Cardiac muscle cell (in vitro differentiated cells and primary cell): ENCODE measurements at regions not wholly inside any gene's neighbourhood (a gene's known extent, or its start where the extent isn't known, plus 50 kb on each side); places are given as distances from the start of the nearest gene placed in this dataset.

Experiments used
- DNase-seq, 2 donors: peaks; one replicate each; pipeline versions ENCODE4 v3.0.0 to v3.0.0-alpha.2; 2010 to 2017; ENCODE audit warnings: low read depth in 1 of 2, low spot score in 1 of 2
- H3K27ac ChIP-seq: fragments of 200-600 bp; sonication (generic); 2 replicates; pipeline ENCODE4 v1.5.1; 2016
- H3K27me3 ChIP-seq: fragments of 200-600 bp; sonication (generic); 2 replicates; pipeline ENCODE4 v1.6.0; 2016; ENCODE audit warnings: control low read depth
- H3K36me3 ChIP-seq: fragments of 200-600 bp; sonication (generic); 2 replicates; pipeline ENCODE4 v1.5.1; 2016; ENCODE audit warnings: control low read depth
- H3K4me1 ChIP-seq: fragments of 200-600 bp; sonication (generic); 2 replicates; pipeline ENCODE4 v1.8.1; 2017; ENCODE audit warnings: low read depth, mild to moderate bottlenecking, mixed run types
- H3K4me3 ChIP-seq: fragments of 200-600 bp; sonication (generic); 2 replicates; pipeline ENCODE4 v1.5.1; 2016; ENCODE audit warnings: mild to moderate bottlenecking
- H3K9me3 ChIP-seq: fragments of 200-600 bp; sonication (generic); 2 replicates; pipeline ENCODE4 v1.5.1; 2017; ENCODE audit warnings: low read depth, mild to moderate bottlenecking, control low read depth
- CTCF ChIP-seq: IDR thresholded peaks from 2 replicates; pipeline ENCODE4 v1.5.1; 2012; ENCODE audit warnings: low read depth, mild to moderate bottlenecking, low read length

GRCh38 chr5:175383350-175383749 lies 60.6 kb downstream of the DRD1 start:
- no peaks in the 10 kb centered on the region for H3K9me3 ChIP-seq
- no peak overlapping the region for H3K27ac ChIP-seq
- no peak overlapping the region for H3K4me3 ChIP-seq
- H3K4me1 ChIP-seq: peaks cover 4% of the 10 kb centered on the region
- DNase-seq: no peak
- no peak for TF ChIP-seq CTCF
- no peaks in the 10 kb centered on the region for H3K27me3 ChIP-seq
- no peaks in the 10 kb centered on the region for H3K36me3 ChIP-seq

GRCh38 chr5:175382171-175382570 lies 61.8 kb downstream of the DRD1 start:
- H3K27ac ChIP-seq: no peak overlapping the region

DNA sequence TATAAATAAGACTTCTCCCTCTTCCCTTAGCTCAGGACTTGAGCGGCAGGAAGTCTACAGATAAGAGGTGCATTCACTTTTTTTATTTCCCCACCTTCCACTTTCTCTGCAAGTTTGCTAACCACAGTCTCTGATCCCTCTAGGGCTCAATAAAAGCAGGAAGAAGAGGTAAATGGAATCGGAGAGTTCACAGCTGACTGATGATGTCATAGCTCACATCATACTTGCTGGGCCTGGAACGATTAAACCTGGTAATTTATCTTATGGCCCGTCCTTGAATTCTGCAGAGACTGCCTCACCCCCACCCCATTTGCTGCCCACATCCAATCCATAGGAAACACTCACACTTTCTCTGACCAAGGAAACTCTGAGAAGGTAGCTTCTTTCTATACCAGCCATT lies 62.9 kb downstream of the DRD1 start:
- TF ChIP-seq CTCF: no peak
- peaks cover 7% of the 10 kb centered on the region for H3K4me1 ChIP-seq
- H3K27me3 ChIP-seq: no peaks in the 10 kb centered on the region
- H3K4me3 ChIP-seq: no peak overlapping the region
- no peaks in the 10 kb centered on the region for H3K36me3 ChIP-seq
- no peak for DNase-seq
- H3K27ac ChIP-seq: no peak overlapping the region
- H3K9me3 ChIP-seq: no peaks in the 10 kb centered on the region

More at GRCh38 chr5:175382171-175382570, 61.8 kb downstream of the DRD1 start:
- H3K27me3 ChIP-seq: no peaks in the 10 kb centered on the region
- H3K4me3 ChIP-seq: no peak overlapping the region
- TF ChIP-seq CTCF: no peak
- DNase-seq: no peak
- no peaks in the 10 kb centered on the region for H3K9me3 ChIP-seq
- peaks cover 2% of the 10 kb centered on the region for H3K4me1 ChIP-seq
- no peaks in the 10 kb centered on the region for H3K36me3 ChIP-seq

DNA sequence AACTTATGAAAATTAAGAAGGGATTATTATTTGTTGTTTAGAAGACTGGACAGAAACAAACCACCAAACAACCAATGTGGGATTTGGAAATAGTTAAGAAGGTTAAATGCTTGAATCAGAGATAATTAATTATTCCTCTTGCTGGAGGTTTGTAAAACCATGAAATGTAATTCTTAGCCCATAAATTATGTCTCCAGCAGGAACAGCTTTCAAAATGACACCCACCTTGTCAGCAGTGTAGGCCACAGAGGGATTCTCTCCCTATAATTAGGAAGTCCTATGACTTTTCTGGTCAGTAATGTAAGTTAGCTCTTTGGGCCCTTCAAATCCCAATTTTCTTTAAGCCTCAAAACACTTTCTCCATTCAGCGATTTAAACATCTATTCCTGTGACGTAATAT lies 63.3 kb downstream of the DRD1 start:
- Histone ChIP-seq H3K4me1 (peaks cover 11% of the 10 kb centered on the region), H3K4me3 (no peak overlapping the region), H3K36me3 (no peaks in the 10 kb centered on the region), H3K27ac (no peak overlapping the region), H3K9me3 (no peaks in the 10 kb centered on the region), H3K27me3 (no peaks in the 10 kb centered on the region)
- no peak for DNase-seq
- no peak for TF ChIP-seq CTCF

GRCh38 chr5:175379867-175380266 lies 64.1 kb downstream of the DRD1 start:
- no peaks in the 10 kb centered on the region for H3K36me3 ChIP-seq
- TF ChIP-seq CTCF: no peak

More at GRCh38 chr5:175379867-175380266, 64.1 kb downstream of the DRD1 start:
- no peak overlapping the region for H3K27ac ChIP-seq
- no peaks in the 10 kb centered on the region for H3K9me3 ChIP-seq
- no peak overlapping the region for H3K4me3 ChIP-seq
- DNase-seq: no peak
- H3K27me3 ChIP-seq: no peaks in the 10 kb centered on the region
- peaks cover 11% of the 10 kb centered on the region for H3K4me1 ChIP-seq
